PC-3 (cell line): ENCODE measurements at regions not wholly inside any gene's neighbourhood (a gene's known extent, or its start where the extent isn't known, plus 50 kb on each side); places are given as distances from the start of the nearest gene placed in this dataset.

Experiments
- CTCF ChIP-seq: fragments of 300-600 bp; sonication (generic); conservative IDR thresholded peaks from 2 replicates; pipeline ENCODE4 v1.5.1; 2017; ENCODE audit warnings: antibody characterized with exemption, low read depth, mild to moderate bottlenecking, low read length
- EZH2phosphoT487 ChIP-seq: fragments of 300-600 bp; sonication (generic); IDR thresholded peaks from 2 replicates; pipeline ENCODE4 v1.6.1; 2018; ENCODE audit warnings: mild to moderate bottlenecking, antibody characterized with exemption, low read length, borderline replicate concordance

GRCh38 chr2:2505604-2506003 is 174.5 kb upstream of the MYT1L start:
- no peak for TF ChIP-seq CTCF
- no peak for TF ChIP-seq EZH2phosphoT487
